ENCODE measurements at regions not wholly inside any gene's neighbourhood (a gene's known extent, or its start where the extent isn't known, plus 50 kb on each side); places are given as distances from the start of the nearest gene placed in this dataset.

- no peaks in the 10 kb centered on the region for H3K36me3 Mint-ChIP-seq
Observed at GRCh38 chr6:144661116-144661806, 376.1 kb downstream of the UTRN start.

More at GRCh38 chr6:144661116-144661806, 376.1 kb downstream of the UTRN start:
- H3K27ac Mint-ChIP-seq, result no peak overlapping the region; the same call in 1 of the 2 replicates
- peak overlapping the region; percentile 50 for H3K4me3 Mint-ChIP-seq
- peaks cover 70% of the 10 kb centered on the region for H3K4me1 Mint-ChIP-seq
- ATAC-seq (peak; percentile 72), DNase-seq (ENCODE audit: low spot score) (no peak)
- H3K27me3 Mint-ChIP-seq (ENCODE audit: low read depth), result peaks cover 60% of the 10 kb centered on the region
- ChIA-PET POLR2A (no interaction called here), CTCF (interaction anchor here (0.5 to 3.0 kb wide), 4 partner anchors 17 to 476 kb away, joined by 3 to 12 read pairs (median 4); no protein-coding TSS in a partner anchor)
- TF ChIP-seq ZSCAN18 (CRISPR knock-in tag; IDR thresholded peaks at IDR 0.05) (no peak), STAT6 (CRISPR knock-in tag; conservative IDR thresholded peaks at IDR 0.05; ENCODE audit: low read depth) (no peak), ZNF423 (CRISPR knock-in tag; IDR thresholded peaks at IDR 0.05) (no peak), TP53 (CRISPR knock-in tag; IDR thresholded peaks at IDR 0.05) (no peak), USF2 (CRISPR knock-in tag; IDR thresholded peaks at IDR 0.05) (no peak), ERG (CRISPR knock-in tag; IDR thresholded peaks at IDR 0.05) (no peak), KAT7 (CRISPR knock-in tag; IDR thresholded peaks at IDR 0.05; ENCODE audit: borderline replicate concordance) (no peak), E2F4 (CRISPR knock-in tag; IDR thresholded peaks at IDR 0.05; ENCODE audit: borderline replicate concordance, low read depth) (no peak), ZNF512 (CRISPR knock-in tag; IDR thresholded peaks at IDR 0.05; ENCODE audit: borderline replicate concordance) (no peak), ZBTB43 (CRISPR knock-in tag; IDR thresholded peaks at IDR 0.05) (no peak), GRHL2 (CRISPR knock-in tag; IDR thresholded peaks at IDR 0.05; ENCODE audit: insufficient replicate concordance, severe bottlenecking) (no peak), ZBTB21 (CRISPR knock-in tag; IDR thresholded peaks at IDR 0.05; ENCODE audit: borderline replicate concordance) (no peak), FOXK1 (CRISPR knock-in tag; IDR thresholded peaks at IDR 0.05) (no peak)
- H3K9me3 Mint-ChIP-seq, result no peaks in the 10 kb centered on the region

Measured in WTC11 (cell line).